Ishikawa (cell line): ENCODE measurements at regions not wholly inside any gene's neighbourhood (a gene's known extent, or its start where the extent isn't known, plus 50 kb on each side); places are given as distances from the start of the nearest gene placed in this dataset.

Experiments
- EP300 ChIP-seq: IDR thresholded peaks from 2 replicates; pipeline ENCODE4 v1.6.1; 2012; ENCODE audit warnings: borderline replicate concordance
- FOXM1 ChIP-seq: IDR thresholded peaks from 2 replicates; pipeline ENCODE4 v1.6.1; 2012; ENCODE audit warnings: low read depth, borderline replicate concordance
- RAD21 ChIP-seq: IDR thresholded peaks from 2 replicates; pipeline ENCODE4 v1.6.1; 2012; ENCODE audit warnings: low read depth
- REST ChIP-seq: IDR thresholded peaks from 2 replicates; pipeline ENCODE4 v1.6.1; 2012; ENCODE audit warnings: low read depth, mild to moderate bottlenecking

- TF ChIP-seq REST (no peak), EP300 (no peak), RAD21 (no peak), FOXM1 (no peak)
Measured at GRCh38 chr9:99762470-99762869, 59.2 kb upstream of the NR4A3 start.
